ENCODE measurements at regions not wholly inside any gene's neighbourhood (a gene's known extent, or its start where the extent isn't known, plus 50 kb on each side); places are given as distances from the start of the nearest gene placed in this dataset.

DNA sequence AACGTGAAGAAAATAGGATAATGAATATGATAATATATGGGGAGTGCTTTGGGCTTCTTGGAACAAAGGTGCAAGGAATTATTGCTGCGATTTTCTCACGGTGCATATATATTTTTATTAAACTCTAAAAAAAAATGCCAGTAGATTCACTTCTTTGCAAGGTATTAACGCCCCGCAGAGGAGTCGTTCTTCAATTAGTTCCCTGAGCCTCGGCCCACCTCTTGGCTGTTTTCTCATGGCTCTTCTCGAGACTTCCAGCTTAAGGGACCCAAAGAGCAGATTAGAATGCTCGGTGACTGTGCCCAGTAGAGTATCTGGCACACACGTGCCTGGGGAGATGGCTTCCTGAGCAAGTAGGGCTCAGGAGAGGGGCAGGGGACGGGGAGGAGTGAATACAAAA, 367.4 kb downstream of the MID1IP1 start:
- TF ChIP-seq CREB1 (IDR thresholded peaks at IDR 0.05; ENCODE audit: low read depth), result no peak
- TF ChIP-seq, protein P1, sequence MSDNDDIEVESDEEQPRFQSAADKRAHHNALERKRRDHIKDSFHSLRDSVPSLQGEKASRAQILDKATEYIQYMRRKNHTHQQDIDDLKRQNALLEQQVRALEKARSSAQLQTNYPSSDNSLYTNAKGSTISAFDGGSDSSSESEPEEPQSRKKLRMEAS (IDR thresholded peaks at IDR 0.05), result no peak
- no peak for TF ChIP-seq RAD21 (IDR thresholded peaks at IDR 0.05; ENCODE audit: low read depth)
- TF ChIP-seq TAF1 (IDR thresholded peaks at IDR 0.05; ENCODE audit: low read depth), result no peak
- TF ChIP-seq EP300 (IDR thresholded peaks at IDR 0.05; ENCODE audit: borderline replicate concordance), result no peak
- TF ChIP-seq ZBTB7A (IDR thresholded peaks at IDR 0.05; ENCODE audit: low read depth), result no peak
- TF ChIP-seq CEBPB (IDR thresholded peaks at IDR 0.05), result no peak
- TF ChIP-seq YY1 (IDR thresholded peaks at IDR 0.05; ENCODE audit: low read depth), result no peak
- TF ChIP-seq, protein P2, sequence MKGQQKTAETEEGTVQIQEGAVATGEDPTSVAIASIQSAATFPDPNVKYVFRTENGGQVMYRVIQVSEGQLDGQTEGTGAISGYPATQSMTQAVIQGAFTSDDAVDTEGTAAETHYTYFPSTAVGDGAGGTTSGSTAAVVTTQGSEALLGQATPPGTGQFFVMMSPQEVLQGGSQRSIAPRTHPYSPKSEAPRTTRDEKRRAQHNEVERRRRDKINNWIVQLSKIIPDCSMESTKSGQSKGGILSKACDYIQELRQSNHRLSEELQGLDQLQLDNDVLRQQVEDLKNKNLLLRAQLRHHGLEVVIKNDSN (IDR thresholded peaks at IDR 0.05), result no peak
- TF ChIP-seq EGR1 (IDR thresholded peaks at IDR 0.05), result no peak
- no peak for TF ChIP-seq TEAD4 (IDR thresholded peaks at IDR 0.05)
- TF ChIP-seq TCF12 (IDR thresholded peaks at IDR 0.05; ENCODE audit: low read depth), result no peak
- no peak for TF ChIP-seq NFIC (IDR thresholded peaks at IDR 0.05)

DNA sequence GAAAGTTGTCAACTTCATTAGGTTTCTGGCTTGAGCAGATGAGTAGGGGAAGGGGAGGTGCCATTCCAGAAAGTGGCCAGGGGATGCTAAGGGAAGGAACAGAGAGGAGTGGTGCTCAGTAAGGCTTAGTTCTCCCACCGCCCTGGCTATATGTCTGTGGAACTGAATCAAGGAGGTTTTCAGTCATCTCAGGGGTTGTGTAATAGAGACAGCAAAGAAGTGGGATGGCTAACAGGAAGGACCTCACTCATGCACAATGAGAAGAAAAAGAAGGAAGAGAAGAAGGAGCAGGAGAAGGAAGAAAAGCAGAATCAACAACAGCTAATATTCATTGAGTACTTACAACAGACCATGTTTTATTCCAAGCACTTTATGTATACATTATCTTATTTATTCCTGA, 368.7 kb downstream of the MID1IP1 start:
- TF ChIP-seq NFIC (IDR thresholded peaks at IDR 0.05), result no peak
- no peak for TF ChIP-seq CREB1 (IDR thresholded peaks at IDR 0.05; ENCODE audit: low read depth)
- no peak for TF ChIP-seq YY1 (IDR thresholded peaks at IDR 0.05; ENCODE audit: low read depth)
- TF ChIP-seq EGR1 (IDR thresholded peaks at IDR 0.05), result no peak
- no peak for TF ChIP-seq ZBTB7A (IDR thresholded peaks at IDR 0.05; ENCODE audit: low read depth)
- TF ChIP-seq CEBPB (IDR thresholded peaks at IDR 0.05), result no peak
- no peak for TF ChIP-seq EP300 (IDR thresholded peaks at IDR 0.05; ENCODE audit: borderline replicate concordance)
- TF ChIP-seq FOXM1 (IDR thresholded peaks at IDR 0.05; ENCODE audit: borderline replicate concordance, low read depth), result no peak
- TF ChIP-seq, protein P3, sequence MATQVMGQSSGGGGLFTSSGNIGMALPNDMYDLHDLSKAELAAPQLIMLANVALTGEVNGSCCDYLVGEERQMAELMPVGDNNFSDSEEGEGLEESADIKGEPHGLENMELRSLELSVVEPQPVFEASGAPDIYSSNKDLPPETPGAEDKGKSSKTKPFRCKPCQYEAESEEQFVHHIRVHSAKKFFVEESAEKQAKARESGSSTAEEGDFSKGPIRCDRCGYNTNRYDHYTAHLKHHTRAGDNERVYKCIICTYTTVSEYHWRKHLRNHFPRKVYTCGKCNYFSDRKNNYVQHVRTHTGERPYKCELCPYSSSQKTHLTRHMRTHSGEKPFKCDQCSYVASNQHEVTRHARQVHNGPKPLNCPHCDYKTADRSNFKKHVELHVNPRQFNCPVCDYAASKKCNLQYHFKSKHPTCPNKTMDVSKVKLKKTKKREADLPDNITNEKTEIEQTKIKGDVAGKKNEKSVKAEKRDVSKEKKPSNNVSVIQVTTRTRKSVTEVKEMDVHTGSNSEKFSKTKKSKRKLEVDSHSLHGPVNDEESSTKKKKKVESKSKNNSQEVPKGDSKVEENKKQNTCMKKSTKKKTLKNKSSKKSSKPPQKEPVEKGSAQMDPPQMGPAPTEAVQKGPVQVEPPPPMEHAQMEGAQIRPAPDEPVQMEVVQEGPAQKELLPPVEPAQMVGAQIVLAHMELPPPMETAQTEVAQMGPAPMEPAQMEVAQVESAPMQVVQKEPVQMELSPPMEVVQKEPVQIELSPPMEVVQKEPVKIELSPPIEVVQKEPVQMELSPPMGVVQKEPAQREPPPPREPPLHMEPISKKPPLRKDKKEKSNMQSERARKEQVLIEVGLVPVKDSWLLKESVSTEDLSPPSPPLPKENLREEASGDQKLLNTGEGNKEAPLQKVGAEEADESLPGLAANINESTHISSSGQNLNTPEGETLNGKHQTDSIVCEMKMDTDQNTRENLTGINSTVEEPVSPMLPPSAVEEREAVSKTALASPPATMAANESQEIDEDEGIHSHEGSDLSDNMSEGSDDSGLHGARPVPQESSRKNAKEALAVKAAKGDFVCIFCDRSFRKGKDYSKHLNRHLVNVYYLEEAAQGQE (IDR thresholded peaks at IDR 0.05; ENCODE audit: low read depth), result no peak

DNA sequence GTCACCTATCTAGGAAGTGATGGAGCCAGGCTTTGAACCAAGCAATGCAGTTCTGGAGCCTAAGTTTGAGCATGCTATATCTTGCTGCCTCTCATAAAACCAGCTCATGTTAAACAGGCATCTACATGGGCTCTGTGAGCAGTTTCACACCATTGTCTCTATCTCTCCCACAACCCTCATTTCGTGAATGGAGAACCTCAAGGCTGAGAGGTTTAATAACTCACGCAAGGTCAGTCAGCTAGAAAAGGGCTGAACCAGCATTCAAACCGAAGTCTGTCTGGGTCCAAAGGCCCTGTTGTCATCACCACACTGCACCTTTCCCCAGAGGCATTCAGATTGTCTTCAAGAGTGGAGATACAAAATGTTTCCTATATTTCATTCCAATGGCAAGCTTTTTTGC, 369.2 kb downstream of the MID1IP1 start:
- no peak for TF ChIP-seq ZBTB7A (IDR thresholded peaks at IDR 0.05; ENCODE audit: low read depth)
- TF ChIP-seq EP300 (IDR thresholded peaks at IDR 0.05; ENCODE audit: borderline replicate concordance), result no peak
- TF ChIP-seq, protein P3 (IDR thresholded peaks at IDR 0.05; ENCODE audit: low read depth), result no peak
- no peak for TF ChIP-seq CREB1 (IDR thresholded peaks at IDR 0.05; ENCODE audit: low read depth)
- no peak for TF ChIP-seq EGR1 (IDR thresholded peaks at IDR 0.05)
- TF ChIP-seq FOXM1 (IDR thresholded peaks at IDR 0.05; ENCODE audit: borderline replicate concordance, low read depth), result no peak
- no peak for TF ChIP-seq TAF1 (IDR thresholded peaks at IDR 0.05; ENCODE audit: low read depth)
- no peak for TF ChIP-seq NFIC (IDR thresholded peaks at IDR 0.05)
- TF ChIP-seq, protein P1 (IDR thresholded peaks at IDR 0.05), result no peak
- no peak for TF ChIP-seq TEAD4 (IDR thresholded peaks at IDR 0.05)

DNA sequence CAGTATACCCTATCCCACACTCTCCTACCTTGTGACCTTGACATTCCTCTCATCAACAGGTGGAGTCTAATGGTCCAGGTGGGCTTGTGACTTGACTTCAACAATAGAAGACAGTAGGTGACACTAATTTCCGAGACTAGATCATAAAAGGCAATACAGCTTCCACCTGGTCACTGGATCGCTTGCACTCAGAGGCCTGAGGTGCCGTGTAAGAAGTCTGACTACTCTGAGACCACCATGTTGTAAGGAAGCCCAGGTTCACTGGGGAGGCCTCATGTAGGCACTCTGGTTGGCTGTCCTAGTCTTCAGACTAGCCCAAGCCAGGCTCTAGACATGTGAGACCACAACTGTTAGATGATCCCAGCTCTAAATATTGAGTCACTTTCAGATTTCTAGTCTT, 370.4 kb downstream of the MID1IP1 start:
- TF ChIP-seq, protein P1 (IDR thresholded peaks at IDR 0.05), result no peak
- no peak for TF ChIP-seq TEAD4 (IDR thresholded peaks at IDR 0.05)
- no peak for TF ChIP-seq ZBTB7A (IDR thresholded peaks at IDR 0.05; ENCODE audit: low read depth)
- TF ChIP-seq TCF12 (IDR thresholded peaks at IDR 0.05; ENCODE audit: low read depth), result no peak
- TF ChIP-seq RAD21 (IDR thresholded peaks at IDR 0.05; ENCODE audit: low read depth), result no peak
- TF ChIP-seq, protein P3 (IDR thresholded peaks at IDR 0.05; ENCODE audit: low read depth), result no peak
- TF ChIP-seq CEBPB (IDR thresholded peaks at IDR 0.05), result no peak

DNA sequence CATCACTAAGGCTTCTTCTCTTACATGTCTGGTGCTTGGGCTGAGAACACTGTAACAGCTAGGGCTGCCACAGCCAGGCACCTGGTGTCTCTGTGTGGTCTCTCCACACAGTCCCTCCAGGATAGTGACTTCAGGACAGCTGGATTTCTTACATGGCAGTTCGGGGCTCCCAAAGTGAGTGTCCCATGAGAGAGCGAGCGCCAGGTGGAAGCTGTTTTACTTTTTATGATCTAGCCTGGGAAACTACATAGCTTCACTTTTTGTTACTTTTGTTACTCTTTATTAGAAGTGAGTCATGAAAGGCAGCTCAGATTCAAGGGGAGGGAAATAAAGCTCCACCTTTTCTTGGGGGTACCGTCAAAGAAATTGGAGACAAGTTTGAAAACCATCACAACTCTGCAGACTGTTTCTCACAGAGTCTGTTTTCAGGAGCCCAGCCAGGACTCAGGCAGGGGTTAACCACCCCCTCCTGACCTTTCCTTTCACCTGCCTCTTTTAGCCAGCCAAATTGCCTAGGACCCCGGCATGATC, 373.0 kb downstream of the MID1IP1 start:
- TF ChIP-seq CREB1 (IDR thresholded peaks at IDR 0.05; ENCODE audit: low read depth) (no peak), CEBPB (IDR thresholded peaks at IDR 0.05) (no peak), EP300 (IDR thresholded peaks at IDR 0.05; ENCODE audit: borderline replicate concordance) (no peak), RAD21 (IDR thresholded peaks at IDR 0.05; ENCODE audit: low read depth) (no peak), FOXM1 (IDR thresholded peaks at IDR 0.05; ENCODE audit: borderline replicate concordance, low read depth) (no peak), NFIC (IDR thresholded peaks at IDR 0.05) (no peak), ZBTB7A (IDR thresholded peaks at IDR 0.05; ENCODE audit: low read depth) (no peak), EGR1 (IDR thresholded peaks at IDR 0.05) (no peak), YY1 (IDR thresholded peaks at IDR 0.05; ENCODE audit: low read depth) (no peak), TAF1 (IDR thresholded peaks at IDR 0.05; ENCODE audit: low read depth) (no peak)
- TF ChIP-seq, protein P2 (IDR thresholded peaks at IDR 0.05), result no peak
- TF ChIP-seq, protein P3 (IDR thresholded peaks at IDR 0.05; ENCODE audit: low read depth), result no peak
- TF ChIP-seq, protein P1 (IDR thresholded peaks at IDR 0.05), result no peak

Measured in Ishikawa (cell line).